ENCODE measurements at regions not wholly inside any gene's neighbourhood (a gene's known extent, or its start where the extent isn't known, plus 50 kb on each side); places are given as distances from the start of the nearest gene placed in this dataset.
"Not testable (repeated sequence)": the region's sequence is repeated elsewhere in the genome, so short reads cannot be mapped to it uniquely, and the experiment has no call there.

GRCh38 chr2:54038835-54039234, 68.0 kb upstream of the PSME4 start:
- intact Hi-C loops (cut with DNase I), result no loop called here
- H3K4me3 ChIP-seq (ENCODE audit: low read length), result no peak overlapping the region
- H3K27ac ChIP-seq (ENCODE audit: low read length), result no peak overlapping the region
- no peaks in the 10 kb centered on the region for H3K9me3 ChIP-seq (ENCODE audit: control insufficient read depth, low read length)
- DNase-seq (no peak), ATAC-seq (peak; percentile 56 to 63)
- H3K4me1 ChIP-seq (ENCODE audit: control insufficient read depth, insufficient read depth, low read length), result peaks cover 4% of the 10 kb centered on the region
- 95% methylated on average over 1 of the region's 1 CpG for WGBS
- H3K27me3 ChIP-seq (ENCODE audit: control insufficient read depth, insufficient read depth), result no peaks in the 10 kb centered on the region

GRCh38 chr2:54031288-54031687, 60.5 kb upstream of the PSME4 start:
- H3K27ac ChIP-seq (ENCODE audit: low read length); DNase-seq; H3K9me3 ChIP-seq (ENCODE audit: control insufficient read depth, low read length); H3K27me3 ChIP-seq (ENCODE audit: control insufficient read depth, insufficient read depth); H3K4me3 ChIP-seq (ENCODE audit: low read length); ATAC-seq; intact Hi-C loops (cut with DNase I); H3K4me1 ChIP-seq (ENCODE audit: control insufficient read depth, insufficient read depth, low read length): not testable (repeated sequence)
- 98% methylated on average over 3 of the region's 3 CpGs for WGBS

GRCh38 chr2:54030806-54031205, 60.0 kb upstream of the PSME4 start:
- Histone ChIP-seq H3K9me3 (ENCODE audit: control insufficient read depth, low read length) (no peaks in the 10 kb centered on the region), H3K27ac (ENCODE audit: low read length) (no peak overlapping the region), H3K4me3 (ENCODE audit: low read length) (no peak overlapping the region), H3K4me1 (ENCODE audit: control insufficient read depth, insufficient read depth, low read length) (no peaks in the 10 kb centered on the region), H3K27me3 (ENCODE audit: control insufficient read depth, insufficient read depth) (no peaks in the 10 kb centered on the region)
- intact Hi-C loops (cut with DNase I), result no loop called here
- no peak for ATAC-seq
- 94% methylated on average over 2 of the region's 2 CpGs for WGBS
- DNase-seq, result no peak

GRCh38 chr2:54030396-54030741, 59.6 kb upstream of the PSME4 start:
- DNase-seq, result no peak
- intact Hi-C loops (cut with DNase I), result no loop called here
- ATAC-seq, result peak in 1 of 2 donors; percentile 36
- H3K4me1 ChIP-seq (ENCODE audit: control insufficient read depth, insufficient read depth, low read length), result no peaks in the 10 kb centered on the region
- WGBS, result 69% methylated on average over 9 of the region's 9 CpGs
- H3K9me3 ChIP-seq (ENCODE audit: control insufficient read depth, low read length), result no peaks in the 10 kb centered on the region
- peak overlapping the region; percentile 2 for H3K27ac ChIP-seq (ENCODE audit: low read length)
- H3K27me3 ChIP-seq (ENCODE audit: control insufficient read depth, insufficient read depth), result no peaks in the 10 kb centered on the region
- H3K4me3 ChIP-seq (ENCODE audit: low read length), result no peak overlapping the region

GRCh38 chr2:54029721-54030395, 59.1 kb upstream of the PSME4 start:
- Histone ChIP-seq H3K27me3 (ENCODE audit: control insufficient read depth, insufficient read depth) (no peaks in the 10 kb centered on the region), H3K4me1 (ENCODE audit: control insufficient read depth, insufficient read depth, low read length) (no peaks in the 10 kb centered on the region), H3K9me3 (ENCODE audit: control insufficient read depth, low read length) (no peaks in the 10 kb centered on the region), H3K4me3 (ENCODE audit: low read length) (no peak overlapping the region), H3K27ac (ENCODE audit: low read length) (peak overlapping the region; percentile 2)
- ATAC-seq (no peak), DNase-seq (no peak)
- 52% methylated on average over 11 of the region's 11 CpGs for WGBS
- intact Hi-C loops (cut with DNase I), result no loop called here

- intact Hi-C loops (cut with DNase I); ATAC-seq: not testable (repeated sequence)
- 92% methylated on average over 6 of the region's 6 CpGs for WGBS
Observed at GRCh38 chr2:54025463-54026075, 54.8 kb upstream of the PSME4 start.

GRCh38 chr2:54024576-54024975, 53.8 kb upstream of the PSME4 start:
- Histone ChIP-seq H3K27me3 (ENCODE audit: control insufficient read depth, insufficient read depth) (no peaks in the 10 kb centered on the region), H3K9me3 (ENCODE audit: control insufficient read depth, low read length) (peaks cover 2% of the 10 kb centered on the region), H3K4me1 (ENCODE audit: control insufficient read depth, insufficient read depth, low read length) (no peaks in the 10 kb centered on the region), H3K4me3 (ENCODE audit: low read length) (no peak overlapping the region), H3K27ac (ENCODE audit: low read length) (no peak overlapping the region)
- intact Hi-C loops (cut with DNase I), result no loop called here
- no peak for ATAC-seq
- WGBS, result 96% methylated on average over 2 of the region's 2 CpGs
- DNase-seq, result no peak

More at GRCh38 chr2:54025463-54026075, 54.8 kb upstream of the PSME4 start:
- H3K4me1 ChIP-seq (ENCODE audit: control insufficient read depth, insufficient read depth, low read length); DNase-seq; H3K4me3 ChIP-seq (ENCODE audit: low read length); H3K9me3 ChIP-seq (ENCODE audit: control insufficient read depth, low read length); H3K27ac ChIP-seq (ENCODE audit: low read length); H3K27me3 ChIP-seq (ENCODE audit: control insufficient read depth, insufficient read depth): not testable (repeated sequence)

- ATAC-seq, result peak; percentile 47 to 63
- 68% methylated on average over 3 of the region's 3 CpGs for WGBS
- H3K27ac ChIP-seq (ENCODE audit: low read length), result no peak overlapping the region
Observed at GRCh38 chr2:54021702-54022101, 50.9 kb upstream of the PSME4 start.

GRCh38 chr2:54020793-54021414, 50.1 kb upstream of the PSME4 start:
- intact Hi-C loops (cut with DNase I), result no loop called here
- no peaks in the 10 kb centered on the region for H3K4me1 ChIP-seq (ENCODE audit: control insufficient read depth, insufficient read depth, low read length)
- 98% methylated on average over 7 of the region's 7 CpGs for WGBS
- no peak overlapping the region for H3K27ac ChIP-seq (ENCODE audit: low read length)
- H3K4me3 ChIP-seq (ENCODE audit: low read length), result no peak overlapping the region
- ATAC-seq (no peak), DNase-seq (no peak)
- no peaks in the 10 kb centered on the region for H3K27me3 ChIP-seq (ENCODE audit: control insufficient read depth, insufficient read depth)
- peaks cover 2% of the 10 kb centered on the region for H3K9me3 ChIP-seq (ENCODE audit: control insufficient read depth, low read length)

More at GRCh38 chr2:54021702-54022101, 50.9 kb upstream of the PSME4 start:
- no peak for DNase-seq
- no peak overlapping the region for H3K4me3 ChIP-seq (ENCODE audit: low read length)
- H3K27me3 ChIP-seq (ENCODE audit: control insufficient read depth, insufficient read depth), result no peaks in the 10 kb centered on the region
- H3K4me1 ChIP-seq (ENCODE audit: control insufficient read depth, insufficient read depth, low read length), result no peaks in the 10 kb centered on the region
- intact Hi-C loops (cut with DNase I), result no loop called here
- peaks cover 2% of the 10 kb centered on the region for H3K9me3 ChIP-seq (ENCODE audit: control insufficient read depth, low read length)

Measured in right cardiac atrium (tissue), 5 donors.